Fibroblast of lung (primary cell): ENCODE measurements at regions not wholly inside any gene's neighbourhood (a gene's known extent, or its start where the extent isn't known, plus 50 kb on each side); places are given as distances from the start of the nearest gene placed in this dataset.

Experiments used
- EZH2 ChIP-seq: IDR thresholded peaks from 2 replicates; pipeline ENCODE4 v1.5.1; 2012; ENCODE audit warnings: low read length, control low read depth, mild to moderate bottlenecking; ENCODE audit errors: missing control alignments
- TF ChIP-seq, protein P1 (sequence below), 2 donors: IDR thresholded peaks in 1 of 2; conservative IDR thresholded peaks in 1 of 2; 1 replicate in 1 of 2; 2 replicates in 1 of 2; pipeline ENCODE4 v1.5.1; 2011 to 2012; ENCODE audit warnings: low read length in 2 of 2, control low read depth in 1 of 2, inconsistent platforms in 1 of 2, low read depth in 1 of 2, mild to moderate bottlenecking in 1 of 2

DNA sequence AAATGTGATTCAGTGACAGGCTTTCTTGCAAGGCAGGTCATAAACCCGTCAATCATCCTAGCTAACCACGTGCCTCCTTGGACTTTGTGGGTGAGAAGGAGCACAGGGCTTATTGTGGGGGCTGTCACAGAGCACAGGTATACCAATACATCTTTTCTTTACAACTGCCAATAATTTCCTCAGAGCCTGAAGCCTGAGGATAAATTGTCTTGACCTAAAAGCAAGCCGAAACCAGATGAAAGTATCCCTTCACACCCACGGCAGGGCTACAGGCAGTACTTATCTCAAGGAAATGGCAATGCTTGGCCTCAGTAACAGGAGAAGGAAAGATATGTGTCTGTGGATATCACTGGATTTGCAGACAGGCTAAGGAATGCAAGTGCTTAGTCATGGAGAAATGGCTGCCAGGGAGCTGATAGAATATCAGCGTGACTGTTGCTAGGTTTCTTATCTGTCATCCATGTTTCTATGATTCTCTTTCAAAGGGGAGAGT is 90.3 kb upstream of the ZNF366 start:
- TF ChIP-seq, protein P1, sequence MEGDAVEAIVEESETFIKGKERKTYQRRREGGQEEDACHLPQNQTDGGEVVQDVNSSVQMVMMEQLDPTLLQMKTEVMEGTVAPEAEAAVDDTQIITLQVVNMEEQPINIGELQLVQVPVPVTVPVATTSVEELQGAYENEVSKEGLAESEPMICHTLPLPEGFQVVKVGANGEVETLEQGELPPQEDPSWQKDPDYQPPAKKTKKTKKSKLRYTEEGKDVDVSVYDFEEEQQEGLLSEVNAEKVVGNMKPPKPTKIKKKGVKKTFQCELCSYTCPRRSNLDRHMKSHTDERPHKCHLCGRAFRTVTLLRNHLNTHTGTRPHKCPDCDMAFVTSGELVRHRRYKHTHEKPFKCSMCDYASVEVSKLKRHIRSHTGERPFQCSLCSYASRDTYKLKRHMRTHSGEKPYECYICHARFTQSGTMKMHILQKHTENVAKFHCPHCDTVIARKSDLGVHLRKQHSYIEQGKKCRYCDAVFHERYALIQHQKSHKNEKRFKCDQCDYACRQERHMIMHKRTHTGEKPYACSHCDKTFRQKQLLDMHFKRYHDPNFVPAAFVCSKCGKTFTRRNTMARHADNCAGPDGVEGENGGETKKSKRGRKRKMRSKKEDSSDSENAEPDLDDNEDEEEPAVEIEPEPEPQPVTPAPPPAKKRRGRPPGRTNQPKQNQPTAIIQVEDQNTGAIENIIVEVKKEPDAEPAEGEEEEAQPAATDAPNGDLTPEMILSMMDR (conservative IDR thresholded peaks at IDR 0.05 in 1 of 2, IDR thresholded peaks at IDR 0.05 in 1 of 2; ENCODE audit: low read depth in 1 of 2, low read length in 2 of 2), result no peak
- no peak for TF ChIP-seq EZH2
